Thoracic aorta (tissue), 2 donors: ENCODE measurements at regions not wholly inside any gene's neighbourhood (a gene's known extent, or its start where the extent isn't known, plus 50 kb on each side); places are given as distances from the start of the nearest gene placed in this dataset.
"Not testable (repeated sequence)": the region's sequence is repeated elsewhere in the genome, so short reads cannot be mapped to it uniquely, and the experiment has no call there.

ENCODE experiments used
- ATAC-seq: fragments of 150-250 bp; one replicate; pipeline ENCODE4 v1.8.0; 2017; ENCODE audit warnings: low read depth; ENCODE audit not compliant: insufficient number of reproducible peaks, low FRiP score
- DNase-seq: peaks from one replicate; pipeline ENCODE4 v3.0.0-alpha.2; 2020; ENCODE audit warnings: low spot score
- H3K27ac ChIP-seq, 2 donors: fragments of 200-600 bp; sonication (generic); 1 replicate in 1 of 2; 2 replicates in 1 of 2; pipeline ENCODE4 v1.5.1; 2016; ENCODE audit warnings: mild to moderate bottlenecking in 2 of 2, moderate library complexity in 2 of 2
- H3K27me3 ChIP-seq: fragments of 200-600 bp; sonication (generic); replicated peaks from 2 replicates; pipeline ENCODE4 v1.6.0; 2016; ENCODE audit warnings: mild to moderate bottlenecking; ENCODE audit not compliant: insufficient read depth
- H3K36me3 ChIP-seq: fragments of 200-600 bp; sonication (generic); one replicate; pipeline ENCODE4 v1.5.1; 2016
- H3K4me1 ChIP-seq, 2 donors: fragments of 200-600 bp; sonication (generic); 1 replicate in 1 of 2; 2 replicates in 1 of 2; pipeline versions ENCODE4 v1.5.1 to v1.6.0; 2016; ENCODE audit warnings: low read depth in 2 of 2, mild to moderate bottlenecking in 1 of 2; ENCODE audit not compliant: control insufficient read depth in 1 of 2
- H3K4me3 ChIP-seq: fragments of 200-600 bp; sonication (generic); 2 replicates; pipeline ENCODE4 v1.5.1; 2016; ENCODE audit warnings: mild to moderate bottlenecking
- H3K9me3 ChIP-seq: fragments of 200-600 bp; sonication (generic); 2 replicates; pipeline ENCODE4 v1.5.1; 2016
- TF ChIP-seq, protein P1 (sequence below): fragments of 200-600 bp; sonication (generic); IDR thresholded peaks from one replicate; pipeline ENCODE4 v1.5.1; 2019; ENCODE audit warnings: antibody characterized with exemption

DNA sequence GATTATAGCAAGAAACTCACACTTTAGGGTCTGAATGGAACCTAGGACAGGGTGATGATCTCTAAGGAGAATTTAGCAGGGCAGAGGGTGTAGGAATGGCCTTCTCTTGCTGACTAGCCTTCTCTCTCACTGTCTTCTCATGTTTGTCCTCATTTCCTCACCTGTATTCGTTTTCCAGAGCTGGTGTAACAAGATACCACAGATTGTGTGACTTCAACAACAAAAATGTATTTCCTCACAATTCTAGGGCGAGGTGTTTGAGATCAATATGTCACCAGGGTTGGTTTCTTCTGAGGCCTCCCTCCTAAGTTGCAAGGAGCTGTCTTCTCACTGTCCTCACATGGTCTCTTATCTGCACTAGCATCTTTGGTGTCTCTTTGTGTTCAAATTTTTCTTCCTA lies 177.9 kb upstream of the C1orf87 start:
- ATAC-seq (no peak), DNase-seq (no peak)
- Histone ChIP-seq H3K36me3 (no peaks in the 10 kb centered on the region), H3K9me3 (no peaks in the 10 kb centered on the region), H3K27me3 (no peaks in the 10 kb centered on the region), H3K27ac (no peak overlapping the region), H3K4me1 (no peaks in the 10 kb centered on the region), H3K4me3 (no peak overlapping the region)
- TF ChIP-seq, protein P1, sequence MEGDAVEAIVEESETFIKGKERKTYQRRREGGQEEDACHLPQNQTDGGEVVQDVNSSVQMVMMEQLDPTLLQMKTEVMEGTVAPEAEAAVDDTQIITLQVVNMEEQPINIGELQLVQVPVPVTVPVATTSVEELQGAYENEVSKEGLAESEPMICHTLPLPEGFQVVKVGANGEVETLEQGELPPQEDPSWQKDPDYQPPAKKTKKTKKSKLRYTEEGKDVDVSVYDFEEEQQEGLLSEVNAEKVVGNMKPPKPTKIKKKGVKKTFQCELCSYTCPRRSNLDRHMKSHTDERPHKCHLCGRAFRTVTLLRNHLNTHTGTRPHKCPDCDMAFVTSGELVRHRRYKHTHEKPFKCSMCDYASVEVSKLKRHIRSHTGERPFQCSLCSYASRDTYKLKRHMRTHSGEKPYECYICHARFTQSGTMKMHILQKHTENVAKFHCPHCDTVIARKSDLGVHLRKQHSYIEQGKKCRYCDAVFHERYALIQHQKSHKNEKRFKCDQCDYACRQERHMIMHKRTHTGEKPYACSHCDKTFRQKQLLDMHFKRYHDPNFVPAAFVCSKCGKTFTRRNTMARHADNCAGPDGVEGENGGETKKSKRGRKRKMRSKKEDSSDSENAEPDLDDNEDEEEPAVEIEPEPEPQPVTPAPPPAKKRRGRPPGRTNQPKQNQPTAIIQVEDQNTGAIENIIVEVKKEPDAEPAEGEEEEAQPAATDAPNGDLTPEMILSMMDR = no peak

DNA sequence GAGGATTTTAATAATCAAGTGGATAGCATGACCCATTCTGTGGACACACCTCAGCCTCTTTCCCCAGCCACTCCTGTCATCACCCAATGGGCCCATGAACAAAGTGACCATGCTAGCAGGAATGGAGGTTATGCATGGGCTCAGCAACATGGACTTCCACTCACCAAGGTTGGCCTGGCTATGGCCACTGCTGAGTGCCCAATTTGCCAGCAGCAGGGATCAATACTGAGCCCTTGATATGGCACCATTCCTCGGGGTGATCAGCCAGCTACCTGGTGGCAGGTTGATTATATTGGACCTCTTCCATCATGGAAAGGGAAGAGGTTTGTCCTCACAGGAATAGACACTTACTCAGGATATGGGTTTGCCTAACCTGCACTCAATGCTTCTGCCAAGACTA lies 173.9 kb upstream of the C1orf87 start:
- not testable (repeated sequence) for H3K27me3 ChIP-seq, H3K4me3 ChIP-seq, ATAC-seq, DNase-seq, H3K36me3 ChIP-seq, H3K9me3 ChIP-seq, H3K27ac ChIP-seq, H3K4me1 ChIP-seq

- Histone ChIP-seq H3K27me3 (no peaks in the 10 kb centered on the region), H3K4me1 (no peaks in the 10 kb centered on the region), H3K4me3 (no peak overlapping the region), H3K27ac (no peak overlapping the region), H3K36me3 (no peaks in the 10 kb centered on the region), H3K9me3 (no peaks in the 10 kb centered on the region)
- no peak for DNase-seq
- TF ChIP-seq, protein P1 = no peak
- no peak for ATAC-seq
These were observed 171.8 kb upstream of the C1orf87 start for GRCh38 chr1:60245324-60245723.

DNA sequence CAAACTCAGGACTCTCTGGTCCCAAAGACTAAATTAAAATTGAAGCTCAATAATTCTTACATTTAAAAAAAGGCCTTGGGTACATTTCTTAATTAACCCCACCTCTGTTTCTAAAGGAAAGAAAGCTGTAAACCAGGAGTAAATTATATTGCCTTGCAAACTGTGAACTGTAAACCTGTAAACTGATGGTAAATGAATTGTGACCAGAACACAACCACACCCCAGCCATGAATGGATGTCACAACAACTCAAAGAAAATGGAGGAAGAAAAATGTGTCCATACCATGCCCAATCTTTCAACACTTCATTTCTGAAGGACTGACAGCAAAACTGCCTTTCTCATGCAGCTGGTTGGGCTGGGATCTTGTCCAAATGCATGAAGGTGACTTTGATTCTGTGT lies 171.3 kb upstream of the C1orf87 start:
- DNase-seq = no peak
- Histone ChIP-seq H3K27me3 (no peaks in the 10 kb centered on the region), H3K9me3 (no peaks in the 10 kb centered on the region), H3K27ac (no peak overlapping the region), H3K36me3 (no peaks in the 10 kb centered on the region), H3K4me3 (no peak overlapping the region), H3K4me1 (no peaks in the 10 kb centered on the region)
- ATAC-seq = no peak
- TF ChIP-seq, protein P1 = no peak

GRCh38 chr1:60235275-60235674 lies 161.7 kb upstream of the C1orf87 start:
- ATAC-seq = no peak
- TF ChIP-seq, protein P1 = no peak
- Histone ChIP-seq H3K4me1 (no peaks in the 10 kb centered on the region), H3K4me3 (no peak overlapping the region), H3K27me3 (no peaks in the 10 kb centered on the region), H3K36me3 (no peaks in the 10 kb centered on the region), H3K9me3 (no peaks in the 10 kb centered on the region), H3K27ac (no peak overlapping the region)
- no peak for DNase-seq

- H3K9me3 ChIP-seq = no peaks in the 10 kb centered on the region
- H3K36me3 ChIP-seq = no peaks in the 10 kb centered on the region
- H3K4me1 ChIP-seq = no peaks in the 10 kb centered on the region
- ATAC-seq (no peak), DNase-seq (no peak)
- H3K27me3 ChIP-seq = no peaks in the 10 kb centered on the region
- no peak overlapping the region for H3K4me3 ChIP-seq
- TF ChIP-seq, protein P1 = no peak
- H3K27ac ChIP-seq = no peak overlapping the region
These were observed 161.2 kb upstream of the C1orf87 start for GRCh38 chr1:60234776-60235175.
